Neural cell (in vitro differentiated cells): ENCODE measurements at regions not wholly inside any gene's neighbourhood (a gene's known extent, or its start where the extent isn't known, plus 50 kb on each side); places are given as distances from the start of the nearest gene placed in this dataset.

Experiments
- H2AFZ ChIP-seq: fragments of 200-600, 300-800 bp; sonication (generic), shearing (Covaris generic); 2 replicates; pipeline ENCODE4 v1.6.0; 2014; ENCODE audit warnings: low read depth, mild to moderate bottlenecking, antibody characterized with exemption, low read length, moderate library complexity
- H3F3A ChIP-seq: fragments of 200-600 bp; shearing (Covaris generic); 2 replicates; pipeline ENCODE4 v1.6.1; 2016; ENCODE audit warnings: mild to moderate bottlenecking, moderate library complexity, mixed read lengths, antibody characterized with exemption, low read length; ENCODE audit not compliant: insufficient read depth, poor library complexity, severe bottlenecking
- H3K27ac ChIP-seq: fragments of 200-600, 300-800 bp; sonication (generic), shearing (Covaris generic); 2 replicates; pipeline ENCODE4 v1.5.1; 2014; ENCODE audit warnings: mild to moderate bottlenecking, low read length, moderate library complexity
- H3K27me3 ChIP-seq: fragments of 300-800, 200-600 bp; sonication (generic), shearing (Covaris generic); 2 replicates; pipeline ENCODE4 v1.6.0; 2014; ENCODE audit warnings: mild to moderate bottlenecking, low read depth, low read length, moderate library complexity; ENCODE audit not compliant: insufficient read depth
- H3K36me3 ChIP-seq: fragments of 300-800, 200-600 bp; sonication (generic), shearing (Covaris generic); 2 replicates; pipeline ENCODE4 v1.5.1; 2014; ENCODE audit warnings: mild to moderate bottlenecking, antibody characterized with exemption, low read length, moderate library complexity; ENCODE audit not compliant: insufficient read depth
- H3K4me2 ChIP-seq: fragments of 300-800, 200-600 bp; sonication (generic), shearing (Covaris generic); 2 replicates; pipeline ENCODE4 v1.6.0; 2014; ENCODE audit warnings: mild to moderate bottlenecking, low read length
- H3K4me3 ChIP-seq: fragments of 300-800, 200-600 bp; sonication (generic), shearing (Covaris generic); 2 replicates; pipeline ENCODE4 v1.5.1; 2014; ENCODE audit warnings: mild to moderate bottlenecking, low read length, moderate library complexity
- H3K79me2 ChIP-seq: fragments of 200-600 bp; shearing (Covaris generic); replicated peaks from 2 replicates; pipeline ENCODE4 v1.6.0; 2014; ENCODE audit warnings: mild to moderate bottlenecking, low read length, moderate library complexity; ENCODE audit not compliant: insufficient read depth
- H3K9ac ChIP-seq: fragments of 300-800, 200-600 bp; sonication (generic), shearing (Covaris generic); 2 replicates; pipeline ENCODE4 v1.6.1; 2016; ENCODE audit warnings: mild to moderate bottlenecking, low read length, mixed read lengths
- H3K9me2 ChIP-seq: fragments of 200-600 bp; shearing (Covaris generic); 2 replicates; pipeline ENCODE4 v1.6.1; 2016; ENCODE audit warnings: mild to moderate bottlenecking, low read length, mixed read lengths; ENCODE audit not compliant: insufficient read depth
- H3K9me3 ChIP-seq: fragments of 200-600, 300-800 bp; sonication (generic), shearing (Covaris generic); 2 replicates; pipeline ENCODE4 v1.6.1; 2016; ENCODE audit warnings: mild to moderate bottlenecking, mixed run types, low read length, moderate library complexity, mixed read lengths
- H4K20me1 ChIP-seq: fragments of 200-600 bp; shearing (Covaris generic); 2 replicates; pipeline ENCODE4 v1.6.1; 2016; ENCODE audit warnings: mild to moderate bottlenecking, mixed run types; ENCODE audit not compliant: insufficient read depth
- EP300 ChIP-seq: fragments of 450-650 bp; conservative IDR thresholded peaks from 2 replicates; pipeline ENCODE4 v1.6.1; 2014; ENCODE audit warnings: antibody characterized with exemption, mild to moderate bottlenecking, moderate library complexity; ENCODE audit not compliant: poor library complexity, severe bottlenecking
- EZH2 ChIP-seq: fragments of 200-600, 300-800 bp; shearing (Covaris generic), sonication (generic); IDR thresholded peaks from 2 replicates; pipeline ENCODE4 v1.6.1; 2014; ENCODE audit warnings: antibody characterized with exemption, low read length, borderline replicate concordance, mild to moderate bottlenecking; ENCODE audit not compliant: insufficient read depth, poor library complexity, severe bottlenecking
- MXI1 ChIP-seq: fragments of 450-650 bp; conservative IDR thresholded peaks from 2 replicates; pipeline ENCODE4 v1.6.1; 2014; ENCODE audit warnings: antibody characterized with exemption, mild to moderate bottlenecking; ENCODE audit not compliant: poor library complexity, severe bottlenecking
- POLR2AphosphoS5 ChIP-seq: IDR thresholded peaks from 2 replicates; pipeline ENCODE4 v1.6.1; 2012
- RAD21 ChIP-seq: fragments of 450-650 bp; conservative IDR thresholded peaks from 2 replicates; pipeline ENCODE4 v1.6.1; 2014; ENCODE audit warnings: antibody characterized with exemption, mild to moderate bottlenecking, moderate library complexity
- SMC3 ChIP-seq: fragments of 450-650 bp; conservative IDR thresholded peaks from 2 replicates; pipeline ENCODE4 v1.6.1; 2014; ENCODE audit warnings: antibody characterized with exemption, mild to moderate bottlenecking, moderate library complexity; ENCODE audit not compliant: poor library complexity
- TAF1 ChIP-seq: IDR thresholded peaks from 2 replicates; pipeline ENCODE4 v1.6.1; 2012; ENCODE audit warnings: low read depth
- TF ChIP-seq, protein P1 (sequence below): fragments of 450-650 bp; IDR thresholded peaks from 2 replicates; pipeline ENCODE4 v1.5.1; 2014; ENCODE audit warnings: antibody characterized with exemption, mild to moderate bottlenecking, moderate library complexity; ENCODE audit not compliant: poor library complexity, severe bottlenecking
- TF ChIP-seq, protein P2 (sequence below): IDR thresholded peaks from 2 replicates; pipeline ENCODE4 v1.6.1; 2012; ENCODE audit warnings: borderline replicate concordance

DNA sequence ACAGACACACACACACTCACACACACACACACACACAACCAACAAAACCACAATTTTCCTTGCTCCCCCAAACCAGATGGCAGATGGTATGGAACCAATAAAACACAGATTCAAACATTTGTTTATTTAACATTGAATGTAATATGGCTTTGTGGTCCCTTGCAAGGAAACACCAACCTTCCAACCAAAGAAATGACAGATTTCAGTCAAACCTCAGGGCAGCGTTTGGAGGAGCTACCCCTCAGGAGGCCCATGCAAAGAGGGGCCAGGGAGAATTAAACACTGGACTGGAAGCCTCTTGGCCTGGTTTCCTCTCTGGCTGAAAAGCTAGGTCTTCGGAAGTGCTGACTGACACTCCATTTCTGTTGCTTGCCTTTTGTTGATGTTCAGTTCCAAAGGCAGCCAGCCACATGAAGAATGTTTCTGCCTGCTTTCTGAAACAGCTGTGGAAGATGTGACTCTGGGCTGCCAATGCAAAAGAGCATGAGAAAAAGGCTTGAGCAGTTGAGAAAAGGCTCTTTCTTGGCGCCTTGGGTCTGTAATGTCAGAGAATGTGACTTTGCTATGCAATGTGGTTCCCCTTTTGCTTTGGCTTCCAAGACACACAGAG, 296.1 kb downstream of the RPLP1 start:
- no peaks in the 10 kb centered on the region for H3K79me2 ChIP-seq

DNA sequence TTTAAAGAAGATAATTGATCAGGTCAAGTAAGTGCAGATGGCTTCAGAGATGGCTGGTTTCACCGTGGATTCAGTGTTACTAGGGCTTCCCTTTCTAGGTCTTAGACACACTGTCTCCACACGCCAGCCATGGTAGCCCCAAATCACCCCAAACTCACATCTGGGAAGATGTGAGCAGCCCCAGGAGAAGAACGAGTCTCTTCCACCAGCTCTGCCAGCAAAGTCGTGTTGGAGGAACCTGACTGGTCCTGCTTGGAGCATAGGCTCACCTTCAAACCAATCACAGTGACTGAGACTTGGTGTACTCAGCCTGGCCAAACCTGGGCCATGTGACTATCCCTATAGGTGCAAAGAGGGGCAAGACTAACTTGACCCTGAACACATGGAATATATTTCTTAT, 296.7 kb downstream of the RPLP1 start:
- H3K36me3 ChIP-seq = no peaks in the 10 kb centered on the region
- H3F3A ChIP-seq = no peaks in the 10 kb centered on the region
- no peaks in the 10 kb centered on the region for H3K9me3 ChIP-seq
- no peaks in the 10 kb centered on the region for H3K27me3 ChIP-seq
- TF ChIP-seq MXI1 (no peak), RAD21 (no peak), EP300 (no peak), POLR2AphosphoS5 (no peak), TAF1 (no peak), EZH2 (no peak), SMC3 (no peak)
- TF ChIP-seq, protein P1, sequence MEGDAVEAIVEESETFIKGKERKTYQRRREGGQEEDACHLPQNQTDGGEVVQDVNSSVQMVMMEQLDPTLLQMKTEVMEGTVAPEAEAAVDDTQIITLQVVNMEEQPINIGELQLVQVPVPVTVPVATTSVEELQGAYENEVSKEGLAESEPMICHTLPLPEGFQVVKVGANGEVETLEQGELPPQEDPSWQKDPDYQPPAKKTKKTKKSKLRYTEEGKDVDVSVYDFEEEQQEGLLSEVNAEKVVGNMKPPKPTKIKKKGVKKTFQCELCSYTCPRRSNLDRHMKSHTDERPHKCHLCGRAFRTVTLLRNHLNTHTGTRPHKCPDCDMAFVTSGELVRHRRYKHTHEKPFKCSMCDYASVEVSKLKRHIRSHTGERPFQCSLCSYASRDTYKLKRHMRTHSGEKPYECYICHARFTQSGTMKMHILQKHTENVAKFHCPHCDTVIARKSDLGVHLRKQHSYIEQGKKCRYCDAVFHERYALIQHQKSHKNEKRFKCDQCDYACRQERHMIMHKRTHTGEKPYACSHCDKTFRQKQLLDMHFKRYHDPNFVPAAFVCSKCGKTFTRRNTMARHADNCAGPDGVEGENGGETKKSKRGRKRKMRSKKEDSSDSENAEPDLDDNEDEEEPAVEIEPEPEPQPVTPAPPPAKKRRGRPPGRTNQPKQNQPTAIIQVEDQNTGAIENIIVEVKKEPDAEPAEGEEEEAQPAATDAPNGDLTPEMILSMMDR = no peak
- TF ChIP-seq, protein P2, sequence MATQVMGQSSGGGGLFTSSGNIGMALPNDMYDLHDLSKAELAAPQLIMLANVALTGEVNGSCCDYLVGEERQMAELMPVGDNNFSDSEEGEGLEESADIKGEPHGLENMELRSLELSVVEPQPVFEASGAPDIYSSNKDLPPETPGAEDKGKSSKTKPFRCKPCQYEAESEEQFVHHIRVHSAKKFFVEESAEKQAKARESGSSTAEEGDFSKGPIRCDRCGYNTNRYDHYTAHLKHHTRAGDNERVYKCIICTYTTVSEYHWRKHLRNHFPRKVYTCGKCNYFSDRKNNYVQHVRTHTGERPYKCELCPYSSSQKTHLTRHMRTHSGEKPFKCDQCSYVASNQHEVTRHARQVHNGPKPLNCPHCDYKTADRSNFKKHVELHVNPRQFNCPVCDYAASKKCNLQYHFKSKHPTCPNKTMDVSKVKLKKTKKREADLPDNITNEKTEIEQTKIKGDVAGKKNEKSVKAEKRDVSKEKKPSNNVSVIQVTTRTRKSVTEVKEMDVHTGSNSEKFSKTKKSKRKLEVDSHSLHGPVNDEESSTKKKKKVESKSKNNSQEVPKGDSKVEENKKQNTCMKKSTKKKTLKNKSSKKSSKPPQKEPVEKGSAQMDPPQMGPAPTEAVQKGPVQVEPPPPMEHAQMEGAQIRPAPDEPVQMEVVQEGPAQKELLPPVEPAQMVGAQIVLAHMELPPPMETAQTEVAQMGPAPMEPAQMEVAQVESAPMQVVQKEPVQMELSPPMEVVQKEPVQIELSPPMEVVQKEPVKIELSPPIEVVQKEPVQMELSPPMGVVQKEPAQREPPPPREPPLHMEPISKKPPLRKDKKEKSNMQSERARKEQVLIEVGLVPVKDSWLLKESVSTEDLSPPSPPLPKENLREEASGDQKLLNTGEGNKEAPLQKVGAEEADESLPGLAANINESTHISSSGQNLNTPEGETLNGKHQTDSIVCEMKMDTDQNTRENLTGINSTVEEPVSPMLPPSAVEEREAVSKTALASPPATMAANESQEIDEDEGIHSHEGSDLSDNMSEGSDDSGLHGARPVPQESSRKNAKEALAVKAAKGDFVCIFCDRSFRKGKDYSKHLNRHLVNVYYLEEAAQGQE = no peak
- no peak overlapping the region for H3K9ac ChIP-seq
- no peaks in the 10 kb centered on the region for H3K9me2 ChIP-seq
- H4K20me1 ChIP-seq = no peaks in the 10 kb centered on the region
- no peak overlapping the region for H3K4me2 ChIP-seq
- no peak overlapping the region for H3K27ac ChIP-seq
- H3K4me3 ChIP-seq = no peak overlapping the region
- H2AFZ ChIP-seq = no peak overlapping the region
- no peaks in the 10 kb centered on the region for H3K79me2 ChIP-seq

More for the DNA sequence above, 296.1 kb downstream of the RPLP1 start:
- TF ChIP-seq POLR2AphosphoS5 (no peak), EZH2 (no peak), TAF1 (no peak), MXI1 (no peak)
- TF ChIP-seq, protein P2 = no peak
- no peak overlapping the region for H3K27ac ChIP-seq
- no peaks in the 10 kb centered on the region for H3F3A ChIP-seq
- no peak overlapping the region for H2AFZ ChIP-seq
- H3K9ac ChIP-seq = no peak overlapping the region
- H3K27me3 ChIP-seq = no peaks in the 10 kb centered on the region
- no peaks in the 10 kb centered on the region for H3K9me3 ChIP-seq
- H3K36me3 ChIP-seq = no peaks in the 10 kb centered on the region
- no peak overlapping the region for H3K4me3 ChIP-seq
- H3K4me2 ChIP-seq = no peak overlapping the region
- H3K9me2 ChIP-seq = no peaks in the 10 kb centered on the region
- H4K20me1 ChIP-seq = no peaks in the 10 kb centered on the region
